ENCODE measurements at regions not wholly inside any gene's neighbourhood (a gene's known extent, or its start where the extent isn't known, plus 50 kb on each side); places are given as distances from the start of the nearest gene placed in this dataset.

DNA sequence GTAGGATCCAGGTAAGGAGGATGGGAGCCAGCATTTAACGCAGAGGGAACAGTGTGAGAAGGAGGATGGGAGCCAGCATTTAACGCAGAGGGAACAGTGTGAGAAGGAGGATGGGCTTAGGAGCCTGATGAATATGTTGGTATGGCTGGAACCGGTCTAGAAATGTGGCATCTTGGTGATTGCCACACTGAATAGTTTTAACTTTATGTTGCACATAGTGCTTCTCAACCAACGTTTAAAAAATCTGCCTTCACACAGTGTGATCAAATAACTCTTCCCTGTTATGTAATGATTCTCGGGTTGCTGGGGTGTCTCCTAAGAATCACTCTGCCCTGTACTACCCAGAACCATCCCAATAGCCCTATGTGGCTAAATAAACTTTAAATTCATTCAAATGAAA, 146.9 kb upstream of the DUSP10 start:
- no peak overlapping the region for H3K27ac Mint-ChIP-seq
- H3K4me3 Mint-ChIP-seq, result no peak overlapping the region
- H3K4me1 Mint-ChIP-seq (ENCODE audit: low read depth), result peaks cover 4% of the 10 kb centered on the region
- peaks cover 16% of the 10 kb centered on the region for H3K27me3 Mint-ChIP-seq (ENCODE audit: low read depth)
- no peaks in the 10 kb centered on the region for H3K36me3 Mint-ChIP-seq (ENCODE audit: low read depth)
- no peak for DNase-seq
- H3K9me3 Mint-ChIP-seq, result no peaks in the 10 kb centered on the region
- CTCF ChIA-PET, result no interaction called here
- intact Hi-C loops (cut with micrococcal nuclease), result no loop called here

DNA sequence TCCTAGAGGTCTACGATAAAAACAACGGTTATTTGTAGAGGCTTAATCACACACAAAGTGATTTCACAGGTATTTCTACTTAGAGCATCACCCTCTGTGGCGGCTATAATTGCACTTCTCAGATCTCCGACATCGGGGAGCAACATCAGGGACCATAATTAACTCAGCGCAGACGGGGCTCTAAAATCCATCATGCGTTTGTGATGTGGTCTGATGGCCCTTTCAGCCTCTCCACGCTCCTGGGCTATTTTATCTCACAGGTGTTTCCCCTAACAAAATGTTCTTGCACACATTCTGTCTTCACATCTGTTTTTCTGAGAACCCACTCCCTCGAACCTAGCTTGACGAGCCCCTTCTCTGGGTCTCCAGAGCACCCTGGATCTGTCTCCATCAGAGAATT, 146.3 kb upstream of the DUSP10 start:
- Mint-ChIP-seq H3K27me3 (ENCODE audit: low read depth) (peaks cover 16% of the 10 kb centered on the region), H3K4me1 (ENCODE audit: low read depth) (peaks cover 4% of the 10 kb centered on the region), H3K36me3 (ENCODE audit: low read depth) (no peaks in the 10 kb centered on the region), H3K27ac (no peak overlapping the region), H3K4me3 (no peak overlapping the region), H3K9me3 (no peaks in the 10 kb centered on the region)
- intact Hi-C loops (cut with micrococcal nuclease), result no loop called here
- CTCF ChIA-PET, result no interaction called here
- no peak for DNase-seq

DNA sequence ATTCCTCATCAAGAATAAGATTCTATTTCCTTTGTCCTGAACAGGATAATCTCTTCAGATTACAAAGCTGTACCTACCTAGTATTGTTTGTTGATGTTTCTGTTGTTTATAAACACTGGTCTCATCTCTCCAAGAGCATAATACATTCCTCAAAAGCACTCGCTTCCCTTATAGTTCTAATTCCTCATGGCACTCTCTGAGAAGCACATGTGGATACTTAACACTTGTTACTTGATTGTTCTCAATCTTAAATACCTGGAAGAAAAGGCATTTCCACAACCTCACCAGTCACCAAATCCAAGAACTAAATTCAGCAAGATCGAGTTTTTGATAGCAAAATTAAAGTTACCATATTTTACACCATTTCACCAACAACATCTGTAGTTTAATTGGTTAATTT, 145.9 kb upstream of the DUSP10 start:
- CTCF ChIA-PET, result interaction anchor here (0.5 to 0.7 kb wide), 2 partner anchors 98 to 453 kb away, joined by 3 read pairs; no protein-coding TSS in a partner anchor
- H3K4me3 Mint-ChIP-seq, result no peak overlapping the region
- no peak overlapping the region for H3K27ac Mint-ChIP-seq
- H3K4me1 Mint-ChIP-seq (ENCODE audit: low read depth), result peaks cover 4% of the 10 kb centered on the region
- no peaks in the 10 kb centered on the region for H3K36me3 Mint-ChIP-seq (ENCODE audit: low read depth)
- H3K9me3 Mint-ChIP-seq, result no peaks in the 10 kb centered on the region
- peaks cover 16% of the 10 kb centered on the region for H3K27me3 Mint-ChIP-seq (ENCODE audit: low read depth)
- intact Hi-C loops (cut with micrococcal nuclease), result no loop called here
- DNase-seq, result no peak

DNA sequence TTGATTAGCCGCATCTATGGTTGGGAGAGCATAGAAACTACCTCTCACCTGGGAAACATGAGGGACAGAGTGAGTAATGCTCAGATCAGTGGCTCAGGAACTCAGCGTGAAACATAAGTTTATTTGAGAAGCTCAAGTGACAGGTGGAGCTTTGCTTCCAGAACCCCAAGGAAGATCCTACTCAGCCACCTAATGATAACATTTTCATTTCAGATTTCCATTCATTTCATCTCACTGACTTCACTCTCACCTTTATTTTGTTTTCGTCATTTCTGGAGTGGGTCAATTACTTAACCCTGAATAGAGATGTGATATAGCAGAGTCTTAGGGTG, 145.5 kb upstream of the DUSP10 start:
- Mint-ChIP-seq H3K27me3 (ENCODE audit: low read depth) (peaks cover 16% of the 10 kb centered on the region), H3K36me3 (ENCODE audit: low read depth) (no peaks in the 10 kb centered on the region), H3K27ac (no peak overlapping the region), H3K4me1 (ENCODE audit: low read depth) (peaks cover 4% of the 10 kb centered on the region), H3K9me3 (no peaks in the 10 kb centered on the region), H3K4me3 (no peak overlapping the region)
- DNase-seq, result no peak
- intact Hi-C loops (cut with micrococcal nuclease), result no loop called here
- CTCF ChIA-PET, result interaction anchor here (0.5 to 0.7 kb wide), 2 partner anchors 98 to 452 kb away, joined by 3 read pairs; no protein-coding TSS in a partner anchor

DNA sequence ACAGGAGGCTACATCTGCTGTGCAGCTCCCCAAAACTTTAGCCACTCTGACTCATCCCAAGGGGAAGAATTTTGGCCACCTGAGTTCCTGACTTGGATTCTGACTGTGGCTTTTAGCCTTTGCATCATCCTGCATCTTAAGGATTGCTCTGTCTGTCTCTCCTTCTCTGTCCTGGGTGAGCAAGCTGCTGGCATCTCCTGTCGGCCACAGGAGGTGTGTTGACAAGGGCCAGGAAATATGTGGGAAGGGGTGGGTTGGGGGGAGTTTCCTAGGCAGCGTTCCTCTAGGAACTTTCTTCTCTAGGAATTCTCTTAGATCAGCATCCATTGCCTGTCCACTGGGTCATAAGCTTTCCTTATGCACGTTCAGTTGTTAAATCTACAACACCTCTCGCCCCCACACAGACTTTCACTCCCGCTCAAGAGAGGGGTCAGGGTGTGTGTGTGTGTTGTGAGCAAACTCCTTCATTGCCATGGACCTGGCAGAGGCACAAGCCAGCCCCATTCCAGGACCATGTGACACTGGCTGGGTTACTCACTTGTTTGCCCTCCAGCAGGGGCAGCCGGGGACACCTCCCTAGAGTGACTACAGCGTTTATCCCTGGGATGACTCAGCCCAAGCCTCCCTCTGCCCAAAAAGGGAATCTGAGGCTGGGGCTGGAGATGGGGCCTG, 145.0 kb upstream of the DUSP10 start:
- H3K9me3 Mint-ChIP-seq, result no peaks in the 10 kb centered on the region
- H3K36me3 Mint-ChIP-seq (ENCODE audit: low read depth), result no peaks in the 10 kb centered on the region
- DNase-seq, result no peak
- H3K4me1 Mint-ChIP-seq (ENCODE audit: low read depth), result peaks cover 4% of the 10 kb centered on the region
- H3K27ac Mint-ChIP-seq, result no peak overlapping the region
- intact Hi-C loops (cut with micrococcal nuclease), result no loop called here
- no peak overlapping the region for H3K4me3 Mint-ChIP-seq
- peaks cover 16% of the 10 kb centered on the region for H3K27me3 Mint-ChIP-seq (ENCODE audit: low read depth)
- CTCF ChIA-PET, result interaction anchor here (0.7 kb wide), 1 partner anchor 452 kb away, joined by 3 read pairs; no protein-coding TSS in a partner anchor

DNA sequence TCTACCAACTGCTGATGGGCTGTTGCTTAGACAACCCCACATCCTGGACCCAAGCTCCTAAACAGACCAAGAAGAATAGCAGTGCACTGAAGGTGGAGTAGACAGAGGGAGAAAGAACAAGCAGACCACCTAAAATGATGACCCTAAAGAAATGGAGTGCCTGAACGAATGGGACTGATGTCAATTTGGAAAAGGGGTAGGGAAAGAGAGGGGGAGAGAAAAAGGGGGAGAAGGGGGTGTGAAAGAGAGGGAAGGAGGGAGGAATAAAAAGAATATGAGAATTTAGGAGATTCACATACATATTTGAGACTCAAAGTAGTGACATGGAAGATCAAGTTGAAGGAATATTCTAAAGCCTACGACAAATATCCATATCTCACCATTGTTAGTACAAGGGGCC, 144.4 kb upstream of the DUSP10 start:
- no peak overlapping the region for H3K27ac Mint-ChIP-seq

DNA sequence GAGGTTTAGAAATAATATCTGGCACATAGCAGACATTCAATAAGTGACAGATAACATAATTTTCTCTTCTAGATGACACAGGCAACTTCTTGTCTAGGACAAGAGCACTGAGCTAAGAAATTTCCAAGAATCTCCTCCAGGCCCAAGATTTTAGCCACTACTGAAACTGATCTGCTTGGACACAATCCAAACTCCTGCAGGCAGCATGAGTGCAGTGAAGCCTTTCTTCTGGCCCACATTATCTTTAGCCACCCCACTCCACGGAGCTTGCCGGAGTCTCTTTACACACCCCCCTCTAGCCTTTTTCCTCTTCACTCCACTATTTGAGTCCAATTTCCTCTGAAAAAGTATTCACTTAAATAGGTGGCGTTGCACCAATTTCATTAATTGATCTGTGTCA, 142.9 kb upstream of the DUSP10 start:
- Mint-ChIP-seq H3K36me3 (ENCODE audit: low read depth) (no peaks in the 10 kb centered on the region), H3K4me1 (ENCODE audit: low read depth) (no peaks in the 10 kb centered on the region), H3K4me3 (no peak overlapping the region), H3K9me3 (no peaks in the 10 kb centered on the region), H3K27ac (no peak overlapping the region), H3K27me3 (ENCODE audit: low read depth) (peaks cover 16% of the 10 kb centered on the region)
- intact Hi-C loops (cut with micrococcal nuclease), result no loop called here
- no peak for DNase-seq
- CTCF ChIA-PET, result interaction anchor here (0.6 kb wide), 1 partner anchor 125 kb away, joined by 5 read pairs; no protein-coding TSS in a partner anchor

More for the DNA sequence above, 144.4 kb upstream of the DUSP10 start:
- no peak for DNase-seq
- intact Hi-C loops (cut with micrococcal nuclease), result no loop called here
- Mint-ChIP-seq H3K4me1 (ENCODE audit: low read depth) (peaks cover 4% of the 10 kb centered on the region), H3K27me3 (ENCODE audit: low read depth) (peaks cover 16% of the 10 kb centered on the region), H3K4me3 (no peak overlapping the region), H3K9me3 (no peaks in the 10 kb centered on the region), H3K36me3 (ENCODE audit: low read depth) (no peaks in the 10 kb centered on the region)
- CTCF ChIA-PET, result interaction anchor here (0.7 kb wide), 1 partner anchor 1078 kb away, joined by 3 read pairs; no protein-coding TSS in a partner anchor

DNA sequence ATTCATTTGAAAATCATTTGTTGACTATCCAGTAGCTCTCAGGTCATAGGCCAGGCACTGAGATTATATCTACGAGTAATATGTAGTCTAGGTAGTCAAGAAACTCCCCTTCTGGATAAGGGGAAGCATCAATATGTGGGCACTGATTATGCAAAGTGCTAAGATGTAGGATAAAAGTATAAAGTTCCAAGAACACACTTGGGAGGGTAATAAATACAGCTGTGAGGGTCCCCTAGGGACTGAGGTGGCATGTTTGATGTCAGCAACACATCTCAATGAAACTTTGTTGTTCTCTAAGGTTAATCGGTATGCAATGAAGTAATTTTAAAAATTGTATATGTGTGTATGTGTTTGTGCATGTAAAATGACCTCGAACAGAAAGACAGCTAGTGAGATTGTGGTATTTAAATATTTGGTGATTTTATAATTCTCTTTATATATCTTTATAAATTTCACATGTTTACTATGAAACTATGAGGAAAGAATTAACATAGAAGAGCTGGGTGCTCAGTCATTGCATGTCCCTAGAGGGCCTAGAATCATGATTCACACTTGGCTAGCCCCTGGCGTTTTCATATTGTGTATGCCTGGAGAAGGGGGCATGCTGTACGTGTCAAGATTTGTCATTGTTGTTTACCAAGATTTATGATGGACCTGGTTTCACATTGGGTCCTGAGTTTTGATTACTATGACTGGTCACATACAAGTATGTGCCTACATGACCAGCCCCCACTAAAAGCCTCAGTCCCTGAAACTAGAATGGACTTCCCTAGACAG, 140.1 kb upstream of the DUSP10 start:
- H3K9me3 Mint-ChIP-seq, result no peaks in the 10 kb centered on the region
- H3K27me3 Mint-ChIP-seq (ENCODE audit: low read depth), result peaks cover 11% of the 10 kb centered on the region
- no peak overlapping the region for H3K27ac Mint-ChIP-seq
- no peak overlapping the region for H3K4me3 Mint-ChIP-seq
- CTCF ChIA-PET, result no interaction called here
- intact Hi-C loops (cut with micrococcal nuclease), result no loop called here
- no peak for DNase-seq
- H3K4me1 Mint-ChIP-seq (ENCODE audit: low read depth), result peaks cover 7% of the 10 kb centered on the region
- H3K36me3 Mint-ChIP-seq (ENCODE audit: low read depth), result no peaks in the 10 kb centered on the region

DNA sequence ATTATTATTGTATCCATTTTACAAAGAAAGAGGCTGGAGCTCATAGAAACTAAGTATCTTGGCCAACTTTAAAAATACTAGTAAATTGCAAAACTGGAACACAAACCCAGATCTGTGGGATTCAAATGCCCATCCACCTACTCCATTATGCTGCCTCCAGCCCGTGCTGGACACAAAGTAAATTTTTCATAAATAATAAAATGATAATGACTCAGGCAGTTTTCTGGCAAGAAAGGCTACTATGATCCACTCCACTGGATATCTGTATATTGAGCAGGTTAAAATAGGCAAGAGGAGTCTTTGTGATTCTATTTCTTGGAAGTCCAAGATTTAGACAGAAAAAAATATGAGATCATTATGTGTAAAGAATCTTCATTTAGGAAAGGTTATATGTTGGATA, 138.3 kb upstream of the DUSP10 start:
- H3K4me1 Mint-ChIP-seq (ENCODE audit: low read depth), result peaks cover 7% of the 10 kb centered on the region
- CTCF ChIA-PET, result no interaction called here
- intact Hi-C loops (cut with micrococcal nuclease), result no loop called here

DNA sequence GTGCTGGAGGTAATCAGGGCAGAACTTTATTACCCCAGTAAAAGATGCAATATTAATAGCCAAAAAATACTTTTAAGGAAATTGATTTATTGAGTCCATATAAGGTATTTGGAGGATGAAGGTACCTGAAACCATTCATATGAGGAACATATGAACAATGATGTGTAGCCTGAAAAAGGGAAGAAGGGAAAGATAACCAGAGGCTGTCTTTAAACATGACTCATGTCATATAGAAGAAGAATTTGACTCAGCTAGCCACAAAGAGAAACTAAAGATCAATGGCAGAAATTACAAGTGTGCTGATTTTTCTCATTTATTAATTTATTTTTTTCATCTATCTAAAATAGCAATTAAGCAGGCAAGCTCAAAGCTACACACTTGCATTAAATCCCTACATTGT, 136.2 kb upstream of the DUSP10 start:
- no peak overlapping the region for H3K4me3 Mint-ChIP-seq
- H3K27me3 Mint-ChIP-seq (ENCODE audit: low read depth), result peaks cover 11% of the 10 kb centered on the region
- peaks cover 9% of the 10 kb centered on the region for H3K4me1 Mint-ChIP-seq (ENCODE audit: low read depth)
- CTCF ChIA-PET, result interaction anchor here (0.8 to 1.0 kb wide), 2 partner anchors 136 to 577 kb away, joined by 3 to 4 read pairs; partner anchors contain the start of gene DUSP10
- H3K27ac Mint-ChIP-seq, result no peak overlapping the region
- intact Hi-C loops (cut with micrococcal nuclease), result loop anchor here (1.0 to 5.0 kb wide), 6 partner anchors 85 to 438 kb away; partner anchors contain the start of gene DUSP10
- DNase-seq, result no peak
- no peaks in the 10 kb centered on the region for H3K9me3 Mint-ChIP-seq
- H3K36me3 Mint-ChIP-seq (ENCODE audit: low read depth), result no peaks in the 10 kb centered on the region

More for the DNA sequence above, 138.3 kb upstream of the DUSP10 start:
- no peak for DNase-seq
- H3K9me3 Mint-ChIP-seq, result no peaks in the 10 kb centered on the region
- no peak overlapping the region for H3K27ac Mint-ChIP-seq
- no peaks in the 10 kb centered on the region for H3K36me3 Mint-ChIP-seq (ENCODE audit: low read depth)
- peaks cover 11% of the 10 kb centered on the region for H3K27me3 Mint-ChIP-seq (ENCODE audit: low read depth)
- H3K4me3 Mint-ChIP-seq, result no peak overlapping the region

DNA sequence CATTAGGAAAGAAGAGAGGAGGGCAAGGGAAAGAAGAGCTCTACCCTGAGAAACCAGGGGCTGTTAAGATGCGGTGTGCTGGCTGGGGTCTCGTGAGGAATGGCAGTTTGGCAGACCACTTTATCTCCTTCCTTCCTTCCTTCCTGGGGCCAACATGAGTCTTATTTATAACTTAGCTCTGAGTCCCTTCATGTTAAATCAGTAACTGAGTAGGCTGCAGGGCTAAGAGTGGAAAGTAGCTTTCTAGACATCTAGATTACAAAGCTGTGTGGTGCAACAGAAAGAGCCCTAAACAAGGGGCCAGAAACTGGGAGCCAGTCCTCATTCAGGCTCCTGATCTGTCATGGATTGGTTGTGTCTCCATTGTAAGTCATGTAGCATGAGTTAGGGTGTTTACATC, 135.4 kb upstream of the DUSP10 start:
- CTCF ChIA-PET, result interaction anchor here (0.6 to 0.9 kb wide), 2 partner anchors 10 to 442 kb away, joined by 3 read pairs; no protein-coding TSS in a partner anchor
- H3K4me3 Mint-ChIP-seq, result no peak overlapping the region
- intact Hi-C loops (cut with micrococcal nuclease), result loop anchor here (5.0 kb wide), 1 partner anchor 130 kb away; no protein-coding TSS in a partner anchor
- DNase-seq, result no peak
- peaks cover 11% of the 10 kb centered on the region for H3K27me3 Mint-ChIP-seq (ENCODE audit: low read depth)
- no peaks in the 10 kb centered on the region for H3K36me3 Mint-ChIP-seq (ENCODE audit: low read depth)
- H3K4me1 Mint-ChIP-seq (ENCODE audit: low read depth), result peaks cover 9% of the 10 kb centered on the region
- no peaks in the 10 kb centered on the region for H3K9me3 Mint-ChIP-seq
- H3K27ac Mint-ChIP-seq, result no peak overlapping the region

DNA sequence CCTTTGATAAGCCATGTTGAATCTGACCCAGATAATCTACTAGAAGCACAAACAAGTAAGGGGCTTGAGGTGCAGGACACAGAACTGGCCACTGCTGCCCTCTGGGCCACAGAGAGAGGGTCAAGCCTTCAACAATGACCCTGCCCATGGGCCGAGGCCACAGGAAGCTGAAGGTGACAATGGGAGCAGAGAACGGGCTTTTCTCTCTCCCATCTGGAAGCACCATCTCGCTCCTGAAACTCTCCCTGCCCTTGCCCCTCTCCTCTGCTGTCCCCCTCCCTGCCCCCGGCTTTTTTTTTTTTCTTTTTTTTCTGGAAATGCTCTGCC, 133.1 kb upstream of the DUSP10 start:
- Mint-ChIP-seq H3K4me1 (ENCODE audit: low read depth) (peaks cover 9% of the 10 kb centered on the region), H3K27me3 (ENCODE audit: low read depth) (peaks cover 14% of the 10 kb centered on the region), H3K36me3 (ENCODE audit: low read depth) (no peaks in the 10 kb centered on the region), H3K9me3 (no peaks in the 10 kb centered on the region), H3K27ac (no peak overlapping the region), H3K4me3 (no peak overlapping the region)
- DNase-seq, result no peak
- CTCF ChIA-PET, result interaction anchor here (0.6 to 0.8 kb wide), 2 partner anchors 118 to 366 kb away, joined by 3 to 4 read pairs; no protein-coding TSS in a partner anchor
- intact Hi-C loops (cut with micrococcal nuclease), result loop anchor here (5.0 kb wide), 1 partner anchor 132 kb away; no protein-coding TSS in a partner anchor
